SK-N-SH (cell line): ENCODE measurements at regions not wholly inside any gene's neighbourhood (a gene's known extent, or its start where the extent isn't known, plus 50 kb on each side); places are given as distances from the start of the nearest gene placed in this dataset.

ENCODE experiments used
- CHD2 ChIP-seq: fragments of 150-350 bp; IDR thresholded peaks from 2 replicates; pipeline ENCODE4 v1.6.1; 2018; ENCODE audit warnings: low read length; ENCODE audit not compliant: partially characterized antibody
- EZH2phosphoT487 ChIP-seq: fragments of 200-600 bp; sonication (generic); IDR thresholded peaks from 2 replicates; pipeline ENCODE4 v1.6.1; 2017; ENCODE audit warnings: low read depth, mixed run types, mild to moderate bottlenecking, antibody characterized with exemption, moderate library complexity, borderline replicate concordance
- POLR2AphosphoS5 ChIP-seq: IDR thresholded peaks from 2 replicates; pipeline ENCODE4 v1.6.1; 2012; ENCODE audit warnings: low read depth, low read length
- SIN3A ChIP-seq: IDR thresholded peaks from 2 replicates; pipeline ENCODE4 v1.6.1; 2012; ENCODE audit warnings: low read depth, mild to moderate bottlenecking, low read length, moderate library complexity, borderline replicate concordance
- TF ChIP-seq, protein P1 (sequence below): fragments of 200-600 bp; sonication (generic); IDR thresholded peaks from 2 replicates; pipeline ENCODE4 v1.6.1; 2017; ENCODE audit warnings: antibody characterized with exemption, mild to moderate bottlenecking, moderate library complexity
- TF ChIP-seq, protein P2 (sequence below): fragments of 150-350 bp; IDR thresholded peaks from 2 replicates; pipeline ENCODE4 v1.6.1; 2017; ENCODE audit warnings: antibody characterized with exemption, low read length, low read depth, borderline replicate concordance

DNA sequence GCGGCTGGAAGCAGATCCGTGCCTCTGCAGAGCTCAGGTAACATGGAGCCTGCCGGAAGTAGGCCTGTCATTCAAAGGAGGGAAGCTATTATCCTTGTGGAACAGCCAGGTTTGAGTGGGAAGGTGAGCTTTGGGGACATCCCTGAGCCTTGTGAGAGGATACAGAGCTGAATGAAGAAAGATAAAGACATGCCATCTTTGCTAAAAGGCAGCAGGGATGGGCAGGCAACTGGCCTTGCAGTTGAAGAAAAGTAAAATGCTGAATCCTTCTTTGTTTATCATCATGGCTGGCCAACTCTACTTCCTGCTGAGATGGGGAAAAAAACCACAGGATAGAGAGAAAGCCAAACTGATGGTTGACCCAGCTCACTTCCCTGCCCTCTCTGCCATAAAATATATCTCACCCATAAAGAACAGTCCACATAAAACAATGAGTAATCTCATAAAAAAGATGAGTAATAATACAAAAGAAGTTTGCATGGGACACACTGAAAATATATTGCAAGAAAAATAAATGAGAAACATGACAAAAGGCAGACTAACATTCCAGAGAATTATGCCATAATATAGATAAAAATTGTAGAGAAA lies 226.3 kb downstream of the DLEU7 start:
- TF ChIP-seq EZH2phosphoT487 (no peak), POLR2AphosphoS5 (peak; percentile 55; the same call in 1 of the 2 replicates), CHD2 (no peak), SIN3A (no peak)
- TF ChIP-seq, protein P1, sequence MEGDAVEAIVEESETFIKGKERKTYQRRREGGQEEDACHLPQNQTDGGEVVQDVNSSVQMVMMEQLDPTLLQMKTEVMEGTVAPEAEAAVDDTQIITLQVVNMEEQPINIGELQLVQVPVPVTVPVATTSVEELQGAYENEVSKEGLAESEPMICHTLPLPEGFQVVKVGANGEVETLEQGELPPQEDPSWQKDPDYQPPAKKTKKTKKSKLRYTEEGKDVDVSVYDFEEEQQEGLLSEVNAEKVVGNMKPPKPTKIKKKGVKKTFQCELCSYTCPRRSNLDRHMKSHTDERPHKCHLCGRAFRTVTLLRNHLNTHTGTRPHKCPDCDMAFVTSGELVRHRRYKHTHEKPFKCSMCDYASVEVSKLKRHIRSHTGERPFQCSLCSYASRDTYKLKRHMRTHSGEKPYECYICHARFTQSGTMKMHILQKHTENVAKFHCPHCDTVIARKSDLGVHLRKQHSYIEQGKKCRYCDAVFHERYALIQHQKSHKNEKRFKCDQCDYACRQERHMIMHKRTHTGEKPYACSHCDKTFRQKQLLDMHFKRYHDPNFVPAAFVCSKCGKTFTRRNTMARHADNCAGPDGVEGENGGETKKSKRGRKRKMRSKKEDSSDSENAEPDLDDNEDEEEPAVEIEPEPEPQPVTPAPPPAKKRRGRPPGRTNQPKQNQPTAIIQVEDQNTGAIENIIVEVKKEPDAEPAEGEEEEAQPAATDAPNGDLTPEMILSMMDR = no peak
- TF ChIP-seq, protein P2, sequence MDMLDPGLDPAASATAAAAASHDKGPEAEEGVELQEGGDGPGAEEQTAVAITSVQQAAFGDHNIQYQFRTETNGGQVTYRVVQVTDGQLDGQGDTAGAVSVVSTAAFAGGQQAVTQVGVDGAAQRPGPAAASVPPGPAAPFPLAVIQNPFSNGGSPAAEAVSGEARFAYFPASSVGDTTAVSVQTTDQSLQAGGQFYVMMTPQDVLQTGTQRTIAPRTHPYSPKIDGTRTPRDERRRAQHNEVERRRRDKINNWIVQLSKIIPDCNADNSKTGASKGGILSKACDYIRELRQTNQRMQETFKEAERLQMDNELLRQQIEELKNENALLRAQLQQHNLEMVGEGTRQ = no peak
